Esophagus muscularis mucosa (tissue), 4 donors: ENCODE measurements at regions not wholly inside any gene's neighbourhood (a gene's known extent, or its start where the extent isn't known, plus 50 kb on each side); places are given as distances from the start of the nearest gene placed in this dataset.

Source experiments
- EP300 ChIP-seq: sonication (generic); formaldehyde crosslinking; IDR thresholded peaks from one replicate; pipeline ENCODE4 v1.6.1; 2017; ENCODE audit warnings: antibody characterized with exemption
- POLR2A ChIP-seq: fragments of 450-650 bp; IDR thresholded peaks from one replicate; pipeline ENCODE4 v1.6.1; 2017; ENCODE audit warnings: antibody characterized with exemption, moderate library complexity, mild to moderate bottlenecking, low read depth
- TF ChIP-seq, protein P1 (sequence below), 3 experiments: fragments of 200-600 bp in 2 of 3; fragments of 450-650 bp in 1 of 3; sonication (generic) in 2 of 3; IDR thresholded peaks; one replicate each; pipeline ENCODE4 v1.5.1; 2017 to 2019; ENCODE audit warnings: antibody characterized with exemption in 3 of 3, mild to moderate bottlenecking in 2 of 3, moderate library complexity in 1 of 3

GRCh38 chr2:125092276-125093009 is 1067.4 kb downstream of the CNTNAP5 start:
- TF ChIP-seq, protein P1, sequence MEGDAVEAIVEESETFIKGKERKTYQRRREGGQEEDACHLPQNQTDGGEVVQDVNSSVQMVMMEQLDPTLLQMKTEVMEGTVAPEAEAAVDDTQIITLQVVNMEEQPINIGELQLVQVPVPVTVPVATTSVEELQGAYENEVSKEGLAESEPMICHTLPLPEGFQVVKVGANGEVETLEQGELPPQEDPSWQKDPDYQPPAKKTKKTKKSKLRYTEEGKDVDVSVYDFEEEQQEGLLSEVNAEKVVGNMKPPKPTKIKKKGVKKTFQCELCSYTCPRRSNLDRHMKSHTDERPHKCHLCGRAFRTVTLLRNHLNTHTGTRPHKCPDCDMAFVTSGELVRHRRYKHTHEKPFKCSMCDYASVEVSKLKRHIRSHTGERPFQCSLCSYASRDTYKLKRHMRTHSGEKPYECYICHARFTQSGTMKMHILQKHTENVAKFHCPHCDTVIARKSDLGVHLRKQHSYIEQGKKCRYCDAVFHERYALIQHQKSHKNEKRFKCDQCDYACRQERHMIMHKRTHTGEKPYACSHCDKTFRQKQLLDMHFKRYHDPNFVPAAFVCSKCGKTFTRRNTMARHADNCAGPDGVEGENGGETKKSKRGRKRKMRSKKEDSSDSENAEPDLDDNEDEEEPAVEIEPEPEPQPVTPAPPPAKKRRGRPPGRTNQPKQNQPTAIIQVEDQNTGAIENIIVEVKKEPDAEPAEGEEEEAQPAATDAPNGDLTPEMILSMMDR (IDR thresholded peaks at IDR 0.05): no peak
- no peak for TF ChIP-seq EP300
- no peak for TF ChIP-seq POLR2A
